K562 (cell line): ENCODE measurements at regions not wholly inside any gene's neighbourhood (a gene's known extent, or its start where the extent isn't known, plus 50 kb on each side); places are given as distances from the start of the nearest gene placed in this dataset.

ENCODE experiments used
- ATAC-seq: fragments of 200-7000 bp; cut with Tn5 transposase; 3 replicates; pipeline ENCODE4 v1.9.1; 2020; ENCODE audit warnings: moderate library complexity
- BruUV-seq: library from RNA; stranded (reverse); fragments of 400-500 nt; replicated peaks from 2 replicates; lab custom pipeline; 2021; lab: Mats Ljungman, UMichigan
- CTCF ChIA-PET: fragments of 300-600 bp; formaldehyde crosslinking; extraction: SDS; loops from one replicate; lab custom pipeline; 2021; ENCODE audit warnings: low intra/inter-chr PET ratio; lab: Yijun Ruan, JAX
- POLR2A ChIA-PET: fragments of 300-600, 350-650 bp; sonication (Branson Sonifier 250); formaldehyde crosslinking; extraction: SDS; loops from one replicate; lab custom pipeline; 2021; ENCODE audit warnings: antibody characterized with exemption, inconsistent platforms; lab: Yijun Ruan, JAX
- DNase-seq, 4 experiments: peaks; one replicate each; pipeline versions ENCODE4 v3.0.0 to v3.0.0-alpha.2; 2011 to 2018; ENCODE audit warnings: low spot score in 3 of 4, mixed read lengths in 3 of 4; ENCODE audit errors: extremely low read depth in 1 of 4
- FAIRE-seq: peaks from 2 replicates; lab custom pipeline; 2011; peaks lifted over from hg19 to GRCh38; lab: Jason Lieb, UNC
- H2AFZ ChIP-seq: 2 replicates; pipeline ENCODE4 v1.6.0; 2011; ENCODE audit warnings: low read depth, low read length, control low read depth, inconsistent platforms
- H3K27ac ChIP-seq: fragments of 200-600 bp; 3 replicates; pipeline ENCODE4 v1.8.0; 2011; ENCODE audit warnings: low read depth, mild to moderate bottlenecking, control low read depth, inconsistent platforms, low read length, moderate library complexity, mixed read lengths; ENCODE audit errors: extremely low read depth
- H3K27me3 ChIP-seq, 2 experiments: fragments of 300-600 bp in 1 of 2; 2 replicates in 1 of 2; 3 replicates in 1 of 2; pipeline versions ENCODE4 v1.6.0 to v1.8.0; 2011; ENCODE audit warnings: inconsistent platforms in 2 of 2, low read length in 2 of 2, mild to moderate bottlenecking in 1 of 2, mixed read lengths in 1 of 2, moderate library complexity in 1 of 2; ENCODE audit not compliant: control insufficient read depth in 2 of 2, insufficient read depth in 2 of 2
- H3K36me3 ChIP-seq: fragments of 300-600 bp; 3 replicates; pipeline ENCODE4 v1.8.0; 2011; ENCODE audit warnings: mild to moderate bottlenecking, low read length, inconsistent platforms; ENCODE audit not compliant: control insufficient read depth, insufficient read depth
- H3K4me1 ChIP-seq, 2 experiments: fragments of 200-600 bp in 1 of 2; replicated peaks in 1 of 2; 2 replicates in 1 of 2; 3 replicates in 1 of 2; pipeline versions ENCODE4 v1.5.1 to v1.8.0; 2011; ENCODE audit warnings: inconsistent platforms in 2 of 2, low read length in 2 of 2, mild to moderate bottlenecking in 1 of 2, mixed read lengths in 1 of 2, moderate library complexity in 1 of 2; ENCODE audit not compliant: control insufficient read depth in 2 of 2, insufficient read depth in 2 of 2
- H3K4me2 ChIP-seq: 2 replicates; pipeline ENCODE4 v1.6.1; 2011; ENCODE audit warnings: low read length, control low read depth, inconsistent platforms, mixed read lengths; ENCODE audit not compliant: insufficient read depth
- H3K4me3 ChIP-seq: fragments of 200-600 bp; sonication (generic), shearing (Covaris generic); 2 replicates; pipeline ENCODE4 v1.5.1; 2016; ENCODE audit warnings: control low read depth, inconsistent platforms
- H3K79me2 ChIP-seq: fragments of 200-600 bp; 3 replicates; pipeline ENCODE4 v1.8.0; 2011; ENCODE audit warnings: low read length, inconsistent platforms; ENCODE audit not compliant: control insufficient read depth, insufficient read depth
- H3K9ac ChIP-seq, 2 experiments: 2 replicates each; pipeline versions ENCODE4 v1.6.0 to v1.6.1; 2011; ENCODE audit warnings: low read depth in 2 of 2, low read length in 2 of 2, control low read depth in 1 of 2, inconsistent platforms in 1 of 2, mild to moderate bottlenecking in 1 of 2, mixed read lengths in 1 of 2; ENCODE audit not compliant: insufficient read depth in 1 of 2
- H3K9me1 ChIP-seq: one replicate; pipeline ENCODE4 v1.6.0; 2011; ENCODE audit warnings: inconsistent platforms, mild to moderate bottlenecking, low read length, moderate library complexity; ENCODE audit not compliant: control insufficient read depth, insufficient read depth
- H3K9me3 ChIP-seq: replicated peaks from 2 replicates; pipeline ENCODE4 v1.5.1; 2011; ENCODE audit warnings: low read depth, low read length, inconsistent platforms; ENCODE audit not compliant: control insufficient read depth, insufficient read depth
- H4K20me1 ChIP-seq: replicated peaks from 2 replicates; pipeline ENCODE4 v1.6.1; 2011; ENCODE audit warnings: low read length, inconsistent platforms, mixed read lengths; ENCODE audit not compliant: control insufficient read depth, insufficient read depth
- CAMTA2 ChIP-seq: fragments of 250-450 bp; sonication (Bioruptor Pico); conservative IDR thresholded peaks from 2 replicates; pipeline ENCODE4 v1.5.1; 2022
- FOXP1 ChIP-seq: sonication (generic); formaldehyde crosslinking; IDR thresholded peaks from 2 replicates; pipeline ENCODE4 v1.8.0; 2022; ENCODE audit warnings: mild to moderate bottlenecking, missing genetic modification reagents
- HMBOX1 ChIP-seq: sonication (generic); IDR thresholded peaks from 2 replicates; pipeline ENCODE4 v1.6.1; 2016
- MLX ChIP-seq, 2 experiments: fragments of 450-650 bp in 1 of 2; sonication (generic) in 1 of 2; formaldehyde crosslinking; conservative IDR thresholded peaks; 2 replicates each; pipeline versions ENCODE4 v1.4.0 to v1.8.1; 2020 to 2022; ENCODE audit warnings: mild to moderate bottlenecking in 1 of 2, missing genetic modification reagents in 1 of 2
- RNF219 ChIP-seq: fragments of 250-450 bp; sonication (Bioruptor Pico); IDR thresholded peaks from 2 replicates; pipeline ENCODE4 v1.5.0; 2022; ENCODE audit warnings: mild to moderate bottlenecking
- ZNF212 ChIP-seq: fragments of 450-650 bp; formaldehyde crosslinking; IDR thresholded peaks from 2 replicates; pipeline ENCODE4 v1.4.0; 2020; ENCODE audit warnings: mild to moderate bottlenecking
- WGBS: fragments of 100-300 bp; shearing (Covaris generic); methylation state at CpG from one replicate; pipeline ENCODE4 v1.1.6; 2016; ENCODE audit warnings: low coverage, mixed read lengths; ENCODE audit not compliant: insufficient coverage; ENCODE audit errors: missing lambda C conversion rate; 5-methylcytosine and 5-hydroxymethylcytosine counted together
- in situ Hi-C: fragments of 300-500 bp; cut with MboI; formaldehyde crosslinking; loops from 4 replicates; pipeline ENCODE4 v1.15.0; 2018; ENCODE audit warnings: inconsistent platforms, mixed read lengths
- intact Hi-C: fragments of 100-400 bp; cut with micrococcal nuclease; formaldehyde crosslinking; loops from 2 replicates; pipeline ENCODE4 v1.14.2; 2022

GRCh38 chr15:62505762-62506161 lies 340.7 kb upstream of the C2CD4B start:
- CTCF ChIA-PET, result no interaction called here
- no peaks in the 10 kb centered on the region for H3K9me1 ChIP-seq
- peaks cover 0 to 9% of the 10 kb centered on the region in 2 experiments; a peak in 4 of 5 replicates for H3K27me3 ChIP-seq
- H3K79me2 ChIP-seq, result no peaks in the 10 kb centered on the region
- H3K4me3 ChIP-seq, result no peak overlapping the region
- no peaks in the 10 kb centered on the region for H3K4me1 ChIP-seq
- 0% methylated on average over 6 of the region's 6 CpGs for WGBS
- no peaks in the 10 kb centered on the region for H3K9me3 ChIP-seq
- no peak for TF ChIP-seq MLX (CRISPR knock-in tag; conservative IDR thresholded peaks at IDR 0.05)
- no peak for TF ChIP-seq FOXP1 (CRISPR knock-in tag)
- TF ChIP-seq HMBOX1, result no peak
- TF ChIP-seq ZNF212 (CRISPR knock-in tag), result no peak
- TF ChIP-seq CAMTA2 (CRISPR knock-in tag), result no peak
- no peak for TF ChIP-seq RNF219 (CRISPR knock-in tag)
- POLR2A ChIA-PET, result no interaction called here
- no TSS peak for BruUV-seq
- FAIRE-seq (no peak), DNase-seq (no peak), ATAC-seq (no peak)
- in situ Hi-C loops (no loop called here), intact Hi-C loops (no loop called here)
- no peak overlapping the region for H2AFZ ChIP-seq
- H3K27ac ChIP-seq, result no peak overlapping the region
- H4K20me1 ChIP-seq, result no peaks in the 10 kb centered on the region; the same call in 1 of the 2 replicates
- H3K4me2 ChIP-seq, result no peak overlapping the region
- no peaks in the 10 kb centered on the region for H3K36me3 ChIP-seq
- no peak overlapping the region for H3K9ac ChIP-seq
